Epithelial cell of esophagus (primary cell): ENCODE measurements at regions not wholly inside any gene's neighbourhood (a gene's known extent, or its start where the extent isn't known, plus 50 kb on each side); places are given as distances from the start of the nearest gene placed in this dataset.

Experiments
- DNase-seq: peaks from one replicate; pipeline ENCODE4 v3.0.0; 2010; ENCODE audit warnings: low read depth
- H3K4me3 ChIP-seq: 2 replicates; pipeline ENCODE4 v1.5.1; 2011; ENCODE audit warnings: mild to moderate bottlenecking, low read length, control low read depth
- TF ChIP-seq, protein P1 (sequence below): IDR thresholded peaks from 2 replicates; pipeline ENCODE4 v1.5.1; 2011; ENCODE audit warnings: low read depth, mild to moderate bottlenecking, low read length, control low read depth, inconsistent platforms; ENCODE audit not compliant: insufficient read depth; ENCODE audit errors: missing control alignments

DNA sequence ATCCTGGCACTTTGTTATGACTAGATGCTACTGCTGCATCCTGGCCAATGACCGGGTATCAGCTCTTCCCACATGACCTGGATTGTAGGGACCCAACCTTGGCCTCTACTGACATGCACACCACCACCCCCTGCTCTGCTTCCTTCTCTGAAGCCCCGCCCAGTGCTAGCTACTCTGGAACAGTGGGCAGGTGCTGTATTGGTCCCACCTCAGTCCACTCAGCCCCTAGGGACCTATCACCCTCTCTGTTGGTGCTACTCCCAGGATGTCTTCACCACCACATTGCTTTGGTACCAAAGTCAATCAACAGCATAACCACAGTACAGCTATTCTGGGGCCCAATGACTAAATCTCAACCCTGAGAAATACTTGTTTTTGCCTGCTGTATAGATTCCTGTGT is 170.2 kb upstream of the PRICKLE2 start:
- H3K4me3 ChIP-seq = no peak overlapping the region
- no peak for DNase-seq
- TF ChIP-seq, protein P1, sequence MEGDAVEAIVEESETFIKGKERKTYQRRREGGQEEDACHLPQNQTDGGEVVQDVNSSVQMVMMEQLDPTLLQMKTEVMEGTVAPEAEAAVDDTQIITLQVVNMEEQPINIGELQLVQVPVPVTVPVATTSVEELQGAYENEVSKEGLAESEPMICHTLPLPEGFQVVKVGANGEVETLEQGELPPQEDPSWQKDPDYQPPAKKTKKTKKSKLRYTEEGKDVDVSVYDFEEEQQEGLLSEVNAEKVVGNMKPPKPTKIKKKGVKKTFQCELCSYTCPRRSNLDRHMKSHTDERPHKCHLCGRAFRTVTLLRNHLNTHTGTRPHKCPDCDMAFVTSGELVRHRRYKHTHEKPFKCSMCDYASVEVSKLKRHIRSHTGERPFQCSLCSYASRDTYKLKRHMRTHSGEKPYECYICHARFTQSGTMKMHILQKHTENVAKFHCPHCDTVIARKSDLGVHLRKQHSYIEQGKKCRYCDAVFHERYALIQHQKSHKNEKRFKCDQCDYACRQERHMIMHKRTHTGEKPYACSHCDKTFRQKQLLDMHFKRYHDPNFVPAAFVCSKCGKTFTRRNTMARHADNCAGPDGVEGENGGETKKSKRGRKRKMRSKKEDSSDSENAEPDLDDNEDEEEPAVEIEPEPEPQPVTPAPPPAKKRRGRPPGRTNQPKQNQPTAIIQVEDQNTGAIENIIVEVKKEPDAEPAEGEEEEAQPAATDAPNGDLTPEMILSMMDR = no peak

DNA sequence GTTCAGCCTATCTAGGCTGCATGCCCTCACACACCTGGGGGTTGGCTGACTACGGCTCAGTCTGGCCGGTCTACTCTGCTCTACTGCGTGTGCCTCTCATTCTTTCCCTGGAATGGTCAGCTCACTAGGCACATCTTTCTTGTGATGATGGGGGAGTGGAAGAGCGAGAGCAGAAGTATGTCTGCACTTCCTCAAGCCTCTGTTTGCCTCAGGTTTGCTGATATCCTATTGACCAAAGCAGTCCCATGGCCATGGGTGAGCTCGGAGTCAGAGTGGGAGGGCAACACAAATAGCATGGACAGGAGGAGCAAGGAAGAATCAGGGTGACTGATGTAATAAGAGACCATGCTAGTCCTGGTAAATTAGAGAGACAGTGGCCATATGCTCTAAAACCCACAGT is 167.9 kb upstream of the PRICKLE2 start:
- TF ChIP-seq, protein P1 = no peak
- H3K4me3 ChIP-seq = no peak overlapping the region
- DNase-seq = no peak

DNA sequence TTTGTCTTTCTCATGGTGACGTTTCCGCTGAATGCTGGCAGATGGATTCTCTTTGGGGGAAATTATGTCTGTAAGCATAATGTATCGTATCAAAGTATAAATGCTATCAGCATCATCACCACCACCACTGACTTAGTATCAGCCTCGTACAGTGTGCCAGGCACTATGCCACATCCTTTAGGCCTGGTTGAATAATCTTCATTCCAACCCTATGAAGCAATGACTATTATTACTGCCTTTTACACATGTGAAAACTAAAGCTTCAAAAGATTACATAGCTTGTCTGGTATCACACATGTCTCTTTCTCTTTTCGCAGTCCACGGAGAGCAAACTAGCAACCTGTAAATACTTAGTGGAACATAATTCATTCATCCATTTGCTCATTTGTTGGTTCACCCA is 166.7 kb upstream of the PRICKLE2 start:
- H3K4me3 ChIP-seq = no peak overlapping the region
- DNase-seq = no peak
- TF ChIP-seq, protein P1 = no peak

DNA sequence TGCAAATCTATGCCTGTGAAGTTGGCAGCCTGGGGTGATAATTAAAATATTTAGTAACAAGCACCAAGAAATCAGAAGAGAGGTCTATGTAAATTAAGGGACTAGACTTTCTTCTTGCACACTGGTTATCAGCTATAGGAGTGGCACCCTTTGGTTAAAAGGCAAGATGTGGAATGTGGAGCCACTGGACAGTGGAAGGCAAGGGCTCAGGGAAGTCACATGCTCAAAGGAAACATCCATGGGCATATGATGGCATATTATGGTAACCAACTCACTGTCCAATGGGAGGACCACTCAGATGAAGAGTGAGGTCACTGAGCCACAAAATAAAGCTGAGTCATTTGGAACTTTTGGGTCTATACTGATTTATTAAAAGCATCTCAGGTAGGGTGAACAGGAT is 165.6 kb upstream of the PRICKLE2 start:
- TF ChIP-seq, protein P1 = no peak
- DNase-seq = no peak
- no peak overlapping the region for H3K4me3 ChIP-seq

DNA sequence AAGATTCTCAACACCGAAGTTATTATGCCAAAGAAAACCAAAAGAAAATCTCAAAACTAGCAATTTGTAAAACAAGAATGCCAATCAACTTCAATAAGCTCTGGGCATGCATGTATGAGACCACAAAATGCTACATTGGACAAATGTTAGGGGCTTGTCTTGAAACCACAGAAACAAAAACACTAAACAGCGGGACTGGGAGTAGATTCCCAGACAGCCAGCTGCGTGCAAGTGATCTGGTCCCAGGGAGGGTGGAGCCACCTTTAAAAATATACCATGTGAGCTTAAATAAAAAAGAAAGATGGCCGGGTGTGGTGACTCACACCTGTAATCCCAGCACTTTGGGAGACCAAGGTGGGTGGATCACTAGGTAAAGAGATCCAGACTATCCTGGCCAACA is 163.6 kb upstream of the PRICKLE2 start:
- no peak overlapping the region for H3K4me3 ChIP-seq
- DNase-seq = no peak
- TF ChIP-seq, protein P1 = no peak

DNA sequence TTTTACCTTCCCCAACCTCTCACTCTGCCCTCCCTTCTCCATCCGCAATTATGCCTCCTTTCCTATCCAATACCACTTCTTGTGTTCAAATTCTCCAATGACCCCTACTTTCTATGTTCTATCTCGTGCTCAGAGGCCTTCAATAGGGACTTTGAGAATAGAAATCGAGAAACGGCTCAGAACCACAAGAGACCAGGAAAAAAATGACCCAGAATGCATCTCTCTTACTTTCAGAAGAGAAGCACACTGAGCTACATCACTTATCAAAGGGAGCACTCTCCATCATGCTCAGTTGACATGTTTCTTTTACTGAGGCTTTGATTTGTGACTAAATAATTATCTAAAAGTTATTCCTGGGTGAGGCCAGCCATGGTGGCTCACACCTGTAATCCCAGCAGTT is 162.4 kb upstream of the PRICKLE2 start:
- TF ChIP-seq, protein P1 = no peak
- no peak overlapping the region for H3K4me3 ChIP-seq
- no peak for DNase-seq

DNA sequence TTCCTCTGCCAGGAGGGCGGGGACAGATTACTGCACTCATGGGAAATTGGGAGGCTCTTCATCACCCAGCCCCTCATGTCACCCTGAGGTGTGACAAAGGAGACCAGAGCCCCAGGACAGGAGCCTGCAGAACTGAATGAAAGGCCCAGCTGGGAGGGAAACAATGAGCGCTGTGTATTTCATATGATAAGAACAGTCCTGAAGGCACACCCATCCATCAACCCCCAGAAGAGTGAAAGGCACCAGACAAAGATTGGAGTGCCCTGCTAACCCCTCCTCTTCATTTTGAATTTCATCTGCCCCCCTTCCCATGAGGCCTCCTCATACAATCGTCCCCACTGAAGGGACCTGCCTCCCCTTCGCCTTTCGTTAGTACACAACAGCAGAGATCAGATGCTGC is 160.0 kb upstream of the PRICKLE2 start:
- DNase-seq = no peak
- H3K4me3 ChIP-seq = no peak overlapping the region
- TF ChIP-seq, protein P1 = no peak
